ENCODE measurements at regions not wholly inside any gene's neighbourhood (a gene's known extent, or its start where the extent isn't known, plus 50 kb on each side); places are given as distances from the start of the nearest gene placed in this dataset.

- TF ChIP-seq, protein P1, sequence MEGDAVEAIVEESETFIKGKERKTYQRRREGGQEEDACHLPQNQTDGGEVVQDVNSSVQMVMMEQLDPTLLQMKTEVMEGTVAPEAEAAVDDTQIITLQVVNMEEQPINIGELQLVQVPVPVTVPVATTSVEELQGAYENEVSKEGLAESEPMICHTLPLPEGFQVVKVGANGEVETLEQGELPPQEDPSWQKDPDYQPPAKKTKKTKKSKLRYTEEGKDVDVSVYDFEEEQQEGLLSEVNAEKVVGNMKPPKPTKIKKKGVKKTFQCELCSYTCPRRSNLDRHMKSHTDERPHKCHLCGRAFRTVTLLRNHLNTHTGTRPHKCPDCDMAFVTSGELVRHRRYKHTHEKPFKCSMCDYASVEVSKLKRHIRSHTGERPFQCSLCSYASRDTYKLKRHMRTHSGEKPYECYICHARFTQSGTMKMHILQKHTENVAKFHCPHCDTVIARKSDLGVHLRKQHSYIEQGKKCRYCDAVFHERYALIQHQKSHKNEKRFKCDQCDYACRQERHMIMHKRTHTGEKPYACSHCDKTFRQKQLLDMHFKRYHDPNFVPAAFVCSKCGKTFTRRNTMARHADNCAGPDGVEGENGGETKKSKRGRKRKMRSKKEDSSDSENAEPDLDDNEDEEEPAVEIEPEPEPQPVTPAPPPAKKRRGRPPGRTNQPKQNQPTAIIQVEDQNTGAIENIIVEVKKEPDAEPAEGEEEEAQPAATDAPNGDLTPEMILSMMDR (IDR thresholded peaks at IDR 0.05), result peak in 3 of 4 experiments; percentile 24 to 39 (median 24)
- no peak for TF ChIP-seq POLR2A (IDR thresholded peaks at IDR 0.05)
- TF ChIP-seq POLR2AphosphoS5 (IDR thresholded peaks at IDR 0.05), result no peak
These were observed 144.7 kb downstream of the ALX1 start for GRCh38 chr12:85424581-85425348.
